B cell (primary cell): ENCODE measurements at regions not wholly inside any gene's neighbourhood (a gene's known extent, or its start where the extent isn't known, plus 50 kb on each side); places are given as distances from the start of the nearest gene placed in this dataset.

ENCODE experiments used
- CTCF ChIP-seq: fragments of 200-600 bp; IDR thresholded peaks from one replicate; pipeline ENCODE4 v1.8.0; 2022; ENCODE audit warnings: antibody characterized with exemption, mild to moderate bottlenecking
- EZH2 ChIP-seq: IDR thresholded peaks from 2 replicates; pipeline ENCODE4 v1.6.1; 2012; ENCODE audit warnings: borderline replicate concordance, low read depth, mild to moderate bottlenecking, moderate library complexity, low read length; ENCODE audit not compliant: insufficient read depth, poor library complexity, severe bottlenecking

- no peak for TF ChIP-seq EZH2
- TF ChIP-seq CTCF: no peak
Measured at GRCh38 chr1:81170721-81171120, 630.0 kb upstream of the ADGRL2 start.
